ENCODE measurements at regions not wholly inside any gene's neighbourhood (a gene's known extent, or its start where the extent isn't known, plus 50 kb on each side); places are given as distances from the start of the nearest gene placed in this dataset.

DNA sequence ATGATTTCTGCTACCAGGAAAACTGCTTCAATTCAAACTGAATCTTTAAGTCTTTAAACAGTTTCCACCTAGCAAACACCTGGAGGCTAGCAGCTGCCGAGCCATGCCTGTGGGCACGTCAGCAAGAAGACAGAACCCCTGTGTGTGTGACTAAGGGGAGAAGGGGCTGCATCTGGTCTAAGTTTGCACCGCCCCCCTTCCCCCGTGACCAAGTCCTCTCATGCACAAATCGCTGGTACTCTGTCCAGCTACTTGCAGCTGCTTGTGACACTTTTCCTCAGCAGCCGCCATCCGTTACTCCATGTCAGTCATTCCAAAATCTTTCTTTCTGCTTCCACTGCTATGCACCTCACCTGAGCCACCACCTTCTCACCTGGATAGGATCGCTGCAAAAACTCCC is 355.0 kb downstream of the SS18 start (continued):
- TF ChIP-seq TCF7L2 (IDR thresholded peaks at IDR 0.05; ENCODE audit: borderline replicate concordance, extremely low read depth, insufficient read depth, insufficient read length) = no peak
- TF ChIP-seq, protein P1, sequence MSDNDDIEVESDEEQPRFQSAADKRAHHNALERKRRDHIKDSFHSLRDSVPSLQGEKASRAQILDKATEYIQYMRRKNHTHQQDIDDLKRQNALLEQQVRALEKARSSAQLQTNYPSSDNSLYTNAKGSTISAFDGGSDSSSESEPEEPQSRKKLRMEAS (IDR thresholded peaks at IDR 0.05) = no peak

DNA sequence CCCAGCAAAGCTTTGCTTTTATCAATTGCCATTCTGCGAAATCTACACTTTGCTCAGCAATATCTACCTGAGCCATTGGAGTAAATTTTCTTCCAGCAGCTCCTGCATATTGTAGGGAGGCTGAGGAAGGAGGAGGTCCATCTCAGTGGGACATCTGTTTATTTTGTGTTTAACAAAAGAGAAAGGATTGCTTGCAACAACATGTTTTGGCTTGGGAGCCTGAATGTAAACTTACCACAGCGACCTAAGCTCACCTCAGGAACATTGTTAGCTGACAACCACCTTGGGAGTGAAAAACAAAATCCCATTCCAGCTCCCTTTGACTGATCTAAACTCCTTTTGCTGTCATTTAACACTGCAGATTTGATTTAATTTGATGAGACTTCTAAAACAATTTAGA is 356.1 kb downstream of the SS18 start:
- POLR2A ChIA-PET = no interaction called here
- intact Hi-C loops (cut with micrococcal nuclease) = no loop called here
- BruUV-seq (replicated peaks) = no TSS peak
- ATAC-seq (no peak), DNase-seq (ENCODE audit: low read depth, low spot score) (no peak)
- no peaks in the 10 kb centered on the region for H3K9me3 ChIP-seq (ENCODE audit: control insufficient read depth in 1 of 2, insufficient read depth in 1 of 2, low read depth in 1 of 2, low read length in 2 of 2)
- no peaks in the 10 kb centered on the region for H3K36me3 ChIP-seq (ENCODE audit: control insufficient read depth in 1 of 2, insufficient read depth in 2 of 2, low read length in 2 of 2)
- H3K27me3 ChIP-seq (ENCODE audit: insufficient read depth, low read length) = peaks cover 16% of the 10 kb centered on the region; the same call in 1 of the 2 replicates
- no peak overlapping the region for H3K4me2 ChIP-seq (ENCODE audit: low read length)
- H2AFZ ChIP-seq (ENCODE audit: low read depth, low read length, poor library complexity, severe bottlenecking) = no peak overlapping the region
- RAD21 ChIA-PET (ENCODE audit: low non-redundant PET in 1 of 2, low total read pairs in 2 of 2, uncharacterized antibody in 2 of 2, unreplicated experiment in 2 of 2) = no interaction called here
- CTCF ChIA-PET = no interaction called here
- no peak for TF ChIP-seq RAD21 (IDR thresholded peaks at IDR 0.05; ENCODE audit: low read depth)
- TF ChIP-seq POLR2A (IDR thresholded peaks at IDR 0.05; ENCODE audit: borderline replicate concordance, extremely low read depth, insufficient read depth, insufficient read length) = no peak
- TF ChIP-seq ZNF274 (IDR thresholded peaks at IDR 0.05; ENCODE audit: low read depth, low read length) = no peak
- TF ChIP-seq SP1 (IDR thresholded peaks at IDR 0.05; ENCODE audit: low read depth) = no peak
- TF ChIP-seq CTCF (IDR thresholded peaks at IDR 0.05 in 2 of 3, conservative IDR thresholded peaks at IDR 0.05 in 1 of 3; ENCODE audit: borderline replicate concordance in 1 of 3, insufficient read depth in 1 of 3, low read depth in 2 of 3, low read length in 2 of 3) = no peak
- TF ChIP-seq POLR2AphosphoS5 (IDR thresholded peaks at IDR 0.05; ENCODE audit: low read depth, low read length) = no peak
- no peak for TF ChIP-seq SRF (IDR thresholded peaks at IDR 0.05; ENCODE audit: low read depth)
- no peak overlapping the region for H3K9ac ChIP-seq (ENCODE audit: low read length)
- no peaks in the 10 kb centered on the region for H3K9me2 ChIP-seq (ENCODE audit: insufficient read depth)
- no peaks in the 10 kb centered on the region; a peak in 1 of 4 replicates for H3K4me1 ChIP-seq (ENCODE audit: control insufficient read depth in 1 of 2, insufficient read depth in 2 of 2, low read length in 2 of 2)
- H3K4me3 ChIP-seq (replicated peaks in 1 of 2; ENCODE audit: low read depth in 1 of 2, low read length in 2 of 2) = no peak overlapping the region
- no peak overlapping the region for H3K27ac ChIP-seq (ENCODE audit: low read depth, low read length)
- no peaks in the 10 kb centered on the region for H4K20me1 ChIP-seq (ENCODE audit: insufficient read depth)
- H3K79me2 ChIP-seq (ENCODE audit: insufficient read depth, low read length) = no peaks in the 10 kb centered on the region

All from HCT116 (cell line).